Body of pancreas (tissue), 4 donors: ENCODE measurements at regions not wholly inside any gene's neighbourhood (a gene's known extent, or its start where the extent isn't known, plus 50 kb on each side); places are given as distances from the start of the nearest gene placed in this dataset.
"Not testable (repeated sequence)": the region's sequence is repeated elsewhere in the genome, so short reads cannot be mapped to it uniquely, and the experiment has no call there.

Source experiments
- ATAC-seq: fragments of 150-250 bp; one replicate; pipeline ENCODE4 v1.9.1; 2016
- DNase-seq, 4 donors: peaks; one replicate each; pipeline ENCODE4 v3.0.0-alpha.2; 2019
- H3K27ac ChIP-seq, 4 donors: fragments of 200-600 bp; sonication (generic); 1 replicate in 3 of 4; 2 replicates in 1 of 4; pipeline versions ENCODE4 v1.5.1 to v1.6.1; 2016 to 2019; ENCODE audit warnings: mild to moderate bottlenecking in 1 of 4, mixed read lengths in 1 of 4, moderate library complexity in 1 of 4
- H3K27me3 ChIP-seq, 2 donors: fragments of 200-600 bp; sonication (generic); one replicate each; pipeline ENCODE4 v1.6.0; 2016; ENCODE audit warnings: mild to moderate bottlenecking in 1 of 2
- H3K36me3 ChIP-seq, 2 donors: fragments of 200-600 bp; sonication (generic); replicated peaks in 1 of 2; 2 replicates each; pipeline ENCODE4 v1.5.1; 2016; ENCODE audit warnings: low read depth in 2 of 2; ENCODE audit not compliant: insufficient read depth in 1 of 2
- H3K4me1 ChIP-seq: fragments of 200-600 bp; sonication (generic); one replicate; pipeline ENCODE4 v1.6.0; 2016
- H3K4me3 ChIP-seq, 2 donors: fragments of 200-600 bp; sonication (generic); 1 replicate in 1 of 2; 2 replicates in 1 of 2; pipeline ENCODE4 v1.5.1; 2016 to 2019
- H3K9me3 ChIP-seq, 3 donors: fragments of 200-600 bp; sonication (generic); 1 replicate in 2 of 3; 2 replicates in 1 of 3; pipeline ENCODE4 v1.5.1; 2016
- POLR2A ChIP-seq, 3 donors: fragments of 450-650 bp; IDR thresholded peaks; one replicate each; pipeline ENCODE4 v1.6.1; 2016; ENCODE audit warnings: antibody characterized with exemption in 3 of 3, mild to moderate bottlenecking in 2 of 3
- WGBS, 2 donors: methylation state at CpG; one replicate each; pipeline ENCODE4 v1.1.5; 2017; 5-methylcytosine and 5-hydroxymethylcytosine counted together
- intact Hi-C: fragments of 100-400 bp; cut with DNase I; formaldehyde crosslinking; loops from one replicate; pipeline ENCODE4 v1.15.1; 2023
- TF ChIP-seq, protein P1 (sequence below), 7 experiments: fragments of 450-650 bp in 4 of 7; fragments of 200-600 bp in 3 of 7; sonication (generic) in 3 of 7; IDR thresholded peaks; one replicate each; pipeline ENCODE4 v1.5.1; 2016 to 2019; ENCODE audit warnings: antibody characterized with exemption in 7 of 7

- 22 to 27% methylated on average over 3 of the region's 3 CpGs for WGBS, 2 donors
- H3K4me3 ChIP-seq = no peak overlapping the region
- H3K27ac ChIP-seq = no peak overlapping the region
- intact Hi-C loops = no loop called here
- no peak for DNase-seq
- ATAC-seq = no peak
- no peaks in the 10 kb centered on the region for H3K4me1 ChIP-seq
- H3K9me3 ChIP-seq = no peaks in the 10 kb centered on the region
- H3K36me3 ChIP-seq = no peaks in the 10 kb centered on the region
- TF ChIP-seq POLR2A (IDR thresholded peaks at IDR 0.05) = no peak
- TF ChIP-seq, protein P1, sequence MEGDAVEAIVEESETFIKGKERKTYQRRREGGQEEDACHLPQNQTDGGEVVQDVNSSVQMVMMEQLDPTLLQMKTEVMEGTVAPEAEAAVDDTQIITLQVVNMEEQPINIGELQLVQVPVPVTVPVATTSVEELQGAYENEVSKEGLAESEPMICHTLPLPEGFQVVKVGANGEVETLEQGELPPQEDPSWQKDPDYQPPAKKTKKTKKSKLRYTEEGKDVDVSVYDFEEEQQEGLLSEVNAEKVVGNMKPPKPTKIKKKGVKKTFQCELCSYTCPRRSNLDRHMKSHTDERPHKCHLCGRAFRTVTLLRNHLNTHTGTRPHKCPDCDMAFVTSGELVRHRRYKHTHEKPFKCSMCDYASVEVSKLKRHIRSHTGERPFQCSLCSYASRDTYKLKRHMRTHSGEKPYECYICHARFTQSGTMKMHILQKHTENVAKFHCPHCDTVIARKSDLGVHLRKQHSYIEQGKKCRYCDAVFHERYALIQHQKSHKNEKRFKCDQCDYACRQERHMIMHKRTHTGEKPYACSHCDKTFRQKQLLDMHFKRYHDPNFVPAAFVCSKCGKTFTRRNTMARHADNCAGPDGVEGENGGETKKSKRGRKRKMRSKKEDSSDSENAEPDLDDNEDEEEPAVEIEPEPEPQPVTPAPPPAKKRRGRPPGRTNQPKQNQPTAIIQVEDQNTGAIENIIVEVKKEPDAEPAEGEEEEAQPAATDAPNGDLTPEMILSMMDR (IDR thresholded peaks at IDR 0.05) = no peak
- H3K27me3 ChIP-seq = no peaks in the 10 kb centered on the region
Observed at GRCh38 chr11:23455321-23455891, 595.1 kb upstream of the CCDC179 start.

GRCh38 chr11:23457641-23458040 lies 597.4 kb upstream of the CCDC179 start:
- WGBS, 2 donors = 89 to 92% methylated on average over 2 of the region's 2 CpGs
- ATAC-seq (no peak), DNase-seq (no peak)
- H3K36me3 ChIP-seq = no peaks in the 10 kb centered on the region
- TF ChIP-seq, protein P1 (IDR thresholded peaks at IDR 0.05) = no peak
- TF ChIP-seq POLR2A (IDR thresholded peaks at IDR 0.05) = no peak
- intact Hi-C loops = no loop called here
- H3K27ac ChIP-seq = no peak overlapping the region
- no peaks in the 10 kb centered on the region for H3K27me3 ChIP-seq
- no peaks in the 10 kb centered on the region for H3K4me1 ChIP-seq
- H3K9me3 ChIP-seq = no peaks in the 10 kb centered on the region
- no peak overlapping the region for H3K4me3 ChIP-seq

DNA sequence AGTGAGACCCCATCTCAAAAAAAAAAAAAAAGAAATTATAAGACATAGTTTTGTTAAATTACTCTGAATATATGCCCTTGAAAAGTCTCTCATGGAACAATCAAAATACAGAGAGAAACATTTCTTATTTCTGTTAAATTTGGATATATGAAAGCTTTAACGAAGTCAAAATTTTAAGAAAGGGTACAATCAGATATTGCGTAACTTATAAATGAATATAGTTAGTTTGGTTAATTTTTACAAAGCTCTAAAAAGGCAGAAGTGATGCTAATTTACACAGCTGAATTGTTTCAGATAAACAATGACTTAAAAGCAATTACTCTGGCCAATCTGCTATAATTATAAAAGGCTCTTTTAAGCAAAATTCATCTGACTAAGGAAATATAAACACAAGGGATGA lies 611.6 kb upstream of the CCDC179 start:
- Histone ChIP-seq H3K27me3 (no peaks in the 10 kb centered on the region), H3K27ac (no peak overlapping the region), H3K4me3 (no peak overlapping the region), H3K9me3 (no peaks in the 10 kb centered on the region), H3K4me1 (no peaks in the 10 kb centered on the region), H3K36me3 (no peaks in the 10 kb centered on the region)
- ATAC-seq (no peak), DNase-seq (no peak)
- WGBS, 2 donors = 78 to 80% methylated on average over 2 of the region's 2 CpGs
- TF ChIP-seq, protein P1 (IDR thresholded peaks at IDR 0.05) = no peak
- TF ChIP-seq POLR2A (IDR thresholded peaks at IDR 0.05) = no peak
- intact Hi-C loops = no loop called here

DNA sequence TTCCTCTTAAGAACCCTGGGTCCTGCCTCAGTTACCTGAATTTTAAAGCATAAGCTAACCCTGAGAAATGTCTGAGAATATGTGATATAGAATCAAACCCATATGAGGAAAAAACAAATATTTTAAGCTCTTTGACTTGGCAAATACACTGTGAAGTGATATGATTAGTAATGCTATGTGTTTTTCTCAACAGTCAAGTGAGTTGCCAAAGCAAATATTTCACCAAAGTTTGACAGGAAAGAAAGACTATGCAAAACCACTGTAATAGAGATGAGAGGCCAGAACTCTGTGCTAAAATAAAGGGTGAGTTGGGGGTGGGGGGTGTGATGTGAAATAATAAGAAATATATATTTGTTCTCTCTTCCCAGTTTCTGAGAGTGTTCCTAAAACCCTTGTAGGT lies 613.5 kb upstream of the CCDC179 start:
- Histone ChIP-seq H3K4me1 (no peaks in the 10 kb centered on the region), H3K27me3 (no peaks in the 10 kb centered on the region), H3K36me3 (no peaks in the 10 kb centered on the region), H3K9me3 (no peaks in the 10 kb centered on the region), H3K4me3 (no peak overlapping the region), H3K27ac (no peak overlapping the region)
- no peak for DNase-seq
- TF ChIP-seq POLR2A (IDR thresholded peaks at IDR 0.05) = no peak
- TF ChIP-seq, protein P1 (IDR thresholded peaks at IDR 0.05) = no peak
- intact Hi-C loops = no loop called here
- no peak for ATAC-seq

- H3K4me1 ChIP-seq = no peaks in the 10 kb centered on the region
- no peak overlapping the region for H3K27ac ChIP-seq
- H3K36me3 ChIP-seq = no peaks in the 10 kb centered on the region
- no peak for ATAC-seq
- no peak for DNase-seq
- H3K27me3 ChIP-seq = no peaks in the 10 kb centered on the region
- TF ChIP-seq, protein P1 (IDR thresholded peaks at IDR 0.05) = no peak
- no peak for TF ChIP-seq POLR2A (IDR thresholded peaks at IDR 0.05)
- intact Hi-C loops = no loop called here
- no peak overlapping the region for H3K4me3 ChIP-seq
- H3K9me3 ChIP-seq = no peaks in the 10 kb centered on the region
Observed at GRCh38 chr11:23480736-23481135, 620.5 kb upstream of the CCDC179 start.

- H3K27ac ChIP-seq, H3K9me3 ChIP-seq, H3K4me3 ChIP-seq, H3K36me3 ChIP-seq, H3K27me3 ChIP-seq, H3K4me1 ChIP-seq, ATAC-seq, DNase-seq, intact Hi-C loops: not testable (repeated sequence)
- WGBS, 2 donors = 38% methylated on average over 3 of the region's 3 CpGs; no CpG with 5 or more reads in 1 of the 2 donors
Observed at GRCh38 chr11:23484146-23484545, 623.9 kb upstream of the CCDC179 start.

DNA sequence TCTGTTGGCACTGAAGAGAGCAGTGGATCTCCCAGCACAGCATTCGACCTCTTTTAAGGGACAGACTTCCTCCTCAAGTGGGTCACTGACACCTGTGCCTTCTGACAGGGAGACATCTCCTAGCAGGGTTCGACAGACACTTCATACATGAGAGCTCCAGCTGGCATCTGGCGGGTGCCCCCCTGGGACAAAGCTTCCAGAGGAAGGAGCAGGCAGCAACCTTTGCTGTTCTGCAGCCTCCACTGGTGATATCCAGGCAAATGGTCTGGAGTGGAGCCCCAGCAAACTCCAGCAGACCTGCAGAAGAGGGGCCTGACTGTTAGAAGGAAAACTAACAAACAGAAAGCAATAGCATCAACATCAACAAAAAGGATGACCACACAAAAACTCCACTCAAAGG lies 624.3 kb upstream of the CCDC179 start:
- H3K4me3 ChIP-seq, H3K27ac ChIP-seq, H3K9me3 ChIP-seq, ATAC-seq, DNase-seq, H3K4me1 ChIP-seq, H3K27me3 ChIP-seq, intact Hi-C loops, H3K36me3 ChIP-seq: not testable (repeated sequence)
- 77% methylated on average over 3 of the region's 3 CpGs; no CpG with 5 or more reads in 1 of the 2 donors for WGBS, 2 donors
